Hepatocyte (in vitro differentiated cells): ENCODE measurements at regions not wholly inside any gene's neighbourhood (a gene's known extent, or its start where the extent isn't known, plus 50 kb on each side); places are given as distances from the start of the nearest gene placed in this dataset.

ENCODE experiments used
- DNase-seq: peaks from one replicate; pipeline ENCODE4 v3.0.0-alpha.2; 2016; ENCODE audit warnings: low spot score
- H2AFZ ChIP-seq: fragments of 200-600 bp; sonication (generic); 2 replicates; pipeline ENCODE4 v1.6.0; 2016; ENCODE audit warnings: antibody characterized with exemption, mild to moderate bottlenecking
- H3K27ac ChIP-seq: fragments of 200-600 bp; sonication (generic); 2 replicates; pipeline ENCODE4 v1.5.1; 2016; ENCODE audit warnings: mild to moderate bottlenecking
- H3K27me3 ChIP-seq: fragments of 200-600 bp; sonication (generic); 2 replicates; pipeline ENCODE4 v1.6.1; 2016
- H3K36me3 ChIP-seq: fragments of 200-600 bp; sonication (generic); replicated peaks from 2 replicates; pipeline ENCODE4 v1.5.1; 2016; ENCODE audit warnings: low read depth; ENCODE audit not compliant: insufficient read depth
- H3K4me1 ChIP-seq: fragments of 200-600 bp; sonication (generic); 2 replicates; pipeline ENCODE4 v1.5.1; 2016; ENCODE audit warnings: mild to moderate bottlenecking, moderate library complexity; ENCODE audit not compliant: insufficient read depth
- H3K4me2 ChIP-seq: fragments of 200-600 bp; sonication (generic); 2 replicates; pipeline ENCODE4 v1.6.0; 2016
- H3K4me3 ChIP-seq: fragments of 200-600 bp; sonication (generic); 2 replicates; pipeline ENCODE4 v1.5.1; 2016; ENCODE audit warnings: mild to moderate bottlenecking
- H3K79me2 ChIP-seq: fragments of 200-600 bp; sonication (generic); 2 replicates; pipeline ENCODE4 v1.6.0; 2017; ENCODE audit warnings: mild to moderate bottlenecking
- H3K9me2 ChIP-seq: fragments of 200-600 bp; sonication (generic); replicated peaks from 2 replicates; pipeline ENCODE4 v1.6.0; 2017; ENCODE audit warnings: mild to moderate bottlenecking; ENCODE audit not compliant: insufficient read depth
- H3K9me3 ChIP-seq: fragments of 200-600 bp; sonication (generic); 2 replicates; pipeline ENCODE4 v1.5.1; 2016; ENCODE audit warnings: low read depth, mild to moderate bottlenecking
- H4K20me1 ChIP-seq: fragments of 200-600 bp; sonication (generic); 2 replicates; pipeline ENCODE4 v1.6.0; 2016; ENCODE audit warnings: mild to moderate bottlenecking; ENCODE audit not compliant: insufficient read depth, poor library complexity, severe bottlenecking
- CTCF ChIP-seq: fragments of 200-600 bp; sonication (generic); IDR thresholded peaks from 2 replicates; pipeline ENCODE4 v1.5.1; 2016; ENCODE audit warnings: antibody characterized with exemption, mild to moderate bottlenecking; ENCODE audit not compliant: poor library complexity
- EZH2 ChIP-seq: fragments of 200-600 bp; sonication (generic); IDR thresholded peaks from 2 replicates; pipeline ENCODE4 v1.6.1; 2016; ENCODE audit warnings: antibody characterized with exemption, mild to moderate bottlenecking, borderline replicate concordance
- EZH2phosphoT487 ChIP-seq: fragments of 200-600 bp; sonication (generic); IDR thresholded peaks from one replicate; pipeline ENCODE4 v1.6.1; 2018; ENCODE audit warnings: antibody characterized with exemption, mild to moderate bottlenecking, low read depth, moderate library complexity; ENCODE audit not compliant: unreplicated experiment, severe bottlenecking
- WGBS: methylation state at CpG from one replicate; pipeline ENCODE4 v1.1.6; 2016; ENCODE audit warnings: low lambda C conversion rate; ENCODE audit errors: missing lambda C conversion rate; 5-methylcytosine and 5-hydroxymethylcytosine counted together

- no peaks in the 10 kb centered on the region for H3K36me3 ChIP-seq
- no peaks in the 10 kb centered on the region for H3K9me2 ChIP-seq
- H4K20me1 ChIP-seq: no peaks in the 10 kb centered on the region
- H2AFZ ChIP-seq: no peak overlapping the region
- H3K4me1 ChIP-seq: no peaks in the 10 kb centered on the region
- H3K27me3 ChIP-seq: no peaks in the 10 kb centered on the region
- no peak overlapping the region for H3K27ac ChIP-seq
- no peak for DNase-seq
- 97% methylated on average over 6 of the region's 6 CpGs for WGBS
- H3K4me2 ChIP-seq: no peak overlapping the region
- no peak overlapping the region for H3K4me3 ChIP-seq
- H3K79me2 ChIP-seq: no peaks in the 10 kb centered on the region
- no peaks in the 10 kb centered on the region for H3K9me3 ChIP-seq
- no peak for TF ChIP-seq EZH2
- TF ChIP-seq EZH2phosphoT487: no peak
- no peak for TF ChIP-seq CTCF
Observed at GRCh38 chr1:87495870-87496269, 167.2 kb downstream of the LMO4 start.

DNA sequence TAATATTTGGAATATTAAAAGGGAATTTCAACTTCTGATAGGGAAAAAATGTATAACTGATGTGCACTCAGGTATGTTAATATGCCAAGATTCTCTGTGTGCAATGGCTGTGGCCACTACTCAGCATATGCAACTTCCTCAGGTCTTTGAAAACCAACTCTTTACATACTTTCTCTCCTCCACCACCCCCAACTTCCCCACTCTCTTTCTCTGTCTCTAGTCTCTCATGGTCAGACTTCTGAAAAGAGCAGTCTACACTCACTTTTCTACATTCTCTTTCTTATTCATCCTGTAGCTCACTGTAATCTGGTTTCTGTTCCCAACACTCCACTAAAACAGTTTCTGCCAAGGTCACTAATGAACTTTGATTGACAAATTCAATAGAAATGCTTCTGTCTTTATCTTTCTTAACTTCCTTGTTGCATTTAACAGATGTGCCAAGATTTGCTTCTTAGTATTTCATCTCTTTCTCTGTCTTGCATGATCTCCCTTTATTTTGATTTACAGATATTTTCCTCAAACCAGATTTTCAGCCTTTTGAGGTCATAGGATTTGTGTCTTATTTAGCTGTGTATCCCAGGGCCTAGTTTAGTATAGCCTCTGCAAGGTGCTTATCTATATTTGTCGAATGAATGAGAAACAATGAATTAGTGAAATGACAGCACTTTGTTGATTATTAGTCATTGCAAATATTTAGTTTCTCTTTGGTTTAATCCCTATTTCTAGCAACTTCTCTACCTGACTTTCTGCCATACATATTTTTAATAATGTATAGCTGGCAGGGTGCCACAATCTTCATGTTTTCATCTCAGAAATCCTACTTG lies 168.9 kb downstream of the LMO4 start:
- no peak for DNase-seq
- no peaks in the 10 kb centered on the region for H3K27me3 ChIP-seq
- no peaks in the 10 kb centered on the region for H3K9me2 ChIP-seq
- no peak overlapping the region for H3K4me2 ChIP-seq
- TF ChIP-seq EZH2: no peak
- no peak for TF ChIP-seq CTCF
- TF ChIP-seq EZH2phosphoT487: no peak
- 31% methylated on average over 1 of the region's 1 CpG for WGBS
- no peaks in the 10 kb centered on the region for H4K20me1 ChIP-seq
- H3K27ac ChIP-seq: peak overlapping the region; percentile 7
- H3K4me1 ChIP-seq: no peaks in the 10 kb centered on the region
- H3K79me2 ChIP-seq: no peaks in the 10 kb centered on the region
- no peaks in the 10 kb centered on the region for H3K9me3 ChIP-seq
- H2AFZ ChIP-seq: no peak overlapping the region
- H3K4me3 ChIP-seq: no peak overlapping the region
- no peaks in the 10 kb centered on the region for H3K36me3 ChIP-seq

DNA sequence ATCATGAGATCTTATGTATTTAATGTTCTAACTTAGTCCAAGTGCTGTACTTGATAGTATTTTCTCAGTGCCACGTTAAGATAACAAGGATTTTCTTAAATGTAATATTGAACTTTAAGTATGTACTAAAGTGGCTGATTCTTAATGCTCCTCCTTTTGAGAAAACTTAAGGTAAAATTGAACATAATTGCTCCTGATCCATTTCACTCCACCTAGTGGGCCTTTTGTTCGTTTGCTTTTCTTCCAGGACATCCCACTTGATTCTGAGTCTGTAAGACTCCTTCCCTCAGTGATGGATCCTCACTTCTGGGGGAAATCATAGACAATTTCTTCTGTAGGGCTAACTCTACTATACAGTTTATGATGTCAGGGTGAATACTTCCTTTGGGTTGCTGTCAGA lies 173.1 kb downstream of the LMO4 start:
- Histone ChIP-seq H3K4me1 (no peaks in the 10 kb centered on the region), H3K27ac (no peak overlapping the region), H3K79me2 (no peaks in the 10 kb centered on the region), H3K9me3 (no peaks in the 10 kb centered on the region), H3K4me3 (no peak overlapping the region), H3K4me2 (no peak overlapping the region), H3K36me3 (no peaks in the 10 kb centered on the region), H4K20me1 (no peaks in the 10 kb centered on the region), H2AFZ (no peak overlapping the region), H3K9me2 (no peaks in the 10 kb centered on the region), H3K27me3 (no peaks in the 10 kb centered on the region)
- WGBS: 68% methylated on average over 2 of the region's 2 CpGs
- DNase-seq: no peak
- no peak for TF ChIP-seq EZH2phosphoT487
- TF ChIP-seq EZH2: no peak
- no peak for TF ChIP-seq CTCF
